NB4 (cell line): ENCODE measurements at regions not wholly inside any gene's neighbourhood (a gene's known extent, or its start where the extent isn't known, plus 50 kb on each side); places are given as distances from the start of the nearest gene placed in this dataset.

Experiments
- MYC ChIP-seq: IDR thresholded peaks from 2 replicates; pipeline ENCODE4 v1.6.1; 2011; ENCODE audit warnings: low read depth, low read length
- POLR2A ChIP-seq: IDR thresholded peaks from 2 replicates; pipeline ENCODE4 v1.6.1; 2011; ENCODE audit warnings: mild to moderate bottlenecking; ENCODE audit not compliant: insufficient read length; ENCODE audit errors: extremely low read depth
- TF ChIP-seq, protein P1 (sequence below): IDR thresholded peaks from one replicate; pipeline ENCODE4 v1.5.1; 2012; ENCODE audit warnings: low read depth, low read length
- TF ChIP-seq, protein P2 (sequence below): IDR thresholded peaks from 2 replicates; pipeline ENCODE4 v1.6.1; 2011; ENCODE audit warnings: low read depth, low read length

DNA sequence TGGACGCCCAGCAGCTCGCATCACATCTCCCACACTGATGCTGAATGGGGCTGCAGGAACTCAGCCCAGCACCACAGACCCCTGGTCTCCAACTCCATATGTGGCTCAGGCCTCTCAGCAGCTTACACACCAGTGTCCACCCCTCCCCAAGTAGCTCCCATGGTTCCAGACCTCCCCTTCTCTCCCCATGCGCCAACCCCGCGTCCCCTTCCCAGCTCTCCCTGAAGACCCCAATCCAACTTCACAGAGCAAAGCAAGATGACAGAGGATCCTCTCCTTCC is 188.9 kb downstream of the SH3BP4 start:
- TF ChIP-seq, protein P1, sequence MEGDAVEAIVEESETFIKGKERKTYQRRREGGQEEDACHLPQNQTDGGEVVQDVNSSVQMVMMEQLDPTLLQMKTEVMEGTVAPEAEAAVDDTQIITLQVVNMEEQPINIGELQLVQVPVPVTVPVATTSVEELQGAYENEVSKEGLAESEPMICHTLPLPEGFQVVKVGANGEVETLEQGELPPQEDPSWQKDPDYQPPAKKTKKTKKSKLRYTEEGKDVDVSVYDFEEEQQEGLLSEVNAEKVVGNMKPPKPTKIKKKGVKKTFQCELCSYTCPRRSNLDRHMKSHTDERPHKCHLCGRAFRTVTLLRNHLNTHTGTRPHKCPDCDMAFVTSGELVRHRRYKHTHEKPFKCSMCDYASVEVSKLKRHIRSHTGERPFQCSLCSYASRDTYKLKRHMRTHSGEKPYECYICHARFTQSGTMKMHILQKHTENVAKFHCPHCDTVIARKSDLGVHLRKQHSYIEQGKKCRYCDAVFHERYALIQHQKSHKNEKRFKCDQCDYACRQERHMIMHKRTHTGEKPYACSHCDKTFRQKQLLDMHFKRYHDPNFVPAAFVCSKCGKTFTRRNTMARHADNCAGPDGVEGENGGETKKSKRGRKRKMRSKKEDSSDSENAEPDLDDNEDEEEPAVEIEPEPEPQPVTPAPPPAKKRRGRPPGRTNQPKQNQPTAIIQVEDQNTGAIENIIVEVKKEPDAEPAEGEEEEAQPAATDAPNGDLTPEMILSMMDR = no peak
- TF ChIP-seq POLR2A (no peak), MYC (no peak)
- TF ChIP-seq, protein P2, sequence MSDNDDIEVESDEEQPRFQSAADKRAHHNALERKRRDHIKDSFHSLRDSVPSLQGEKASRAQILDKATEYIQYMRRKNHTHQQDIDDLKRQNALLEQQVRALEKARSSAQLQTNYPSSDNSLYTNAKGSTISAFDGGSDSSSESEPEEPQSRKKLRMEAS = no peak
